OCI-LY1 (cell line): ENCODE measurements at regions not wholly inside any gene's neighbourhood (a gene's known extent, or its start where the extent isn't known, plus 50 kb on each side); places are given as distances from the start of the nearest gene placed in this dataset.
"Not testable (repeated sequence)": the region's sequence is repeated elsewhere in the genome, so short reads cannot be mapped to it uniquely, and the experiment has no call there.

Experiments
- H2AFZ ChIP-seq: fragments of 200-600 bp; sonication (generic), shearing (Covaris generic); 2 replicates; pipeline ENCODE4 v1.6.0; 2014; ENCODE audit warnings: antibody characterized with exemption, mild to moderate bottlenecking, low read length
- H3F3A ChIP-seq: fragments of 200-600 bp; sonication (generic), shearing (Covaris generic); 2 replicates; pipeline ENCODE4 v1.6.0; 2014; ENCODE audit warnings: mild to moderate bottlenecking, antibody characterized with exemption, low read length, moderate library complexity; ENCODE audit not compliant: insufficient read depth
- H3K27ac ChIP-seq: fragments of 200-600 bp; sonication (generic); 2 replicates; pipeline ENCODE4 v1.5.1; 2014; ENCODE audit warnings: low read length, mixed run types, mild to moderate bottlenecking, low read depth; ENCODE audit not compliant: poor library complexity, severe bottlenecking
- H3K27me3 ChIP-seq: fragments of 200-600 bp; sonication (generic); 2 replicates; pipeline ENCODE4 v1.6.0; 2014; ENCODE audit warnings: antibody characterized with exemption, mild to moderate bottlenecking, low read length, moderate library complexity; ENCODE audit not compliant: insufficient read depth
- H3K36me3 ChIP-seq: fragments of 200-600 bp; sonication (generic); 2 replicates; pipeline ENCODE4 v1.6.1; 2014; ENCODE audit warnings: mild to moderate bottlenecking, antibody characterized with exemption, low read length, moderate library complexity, mixed read lengths; ENCODE audit not compliant: insufficient read depth
- H3K4me1 ChIP-seq: fragments of 200-600 bp; sonication (generic); 2 replicates; pipeline ENCODE4 v1.5.1; 2014; ENCODE audit warnings: mild to moderate bottlenecking, low read length, moderate library complexity; ENCODE audit not compliant: insufficient read depth, severe bottlenecking
- H3K4me2 ChIP-seq: fragments of 200-600 bp; sonication (generic), shearing (Covaris generic); 2 replicates; pipeline ENCODE4 v1.6.1; 2014; ENCODE audit warnings: low read length
- H3K4me3 ChIP-seq: fragments of 200-600 bp; sonication (generic); 2 replicates; pipeline ENCODE4 v1.5.1; 2014; ENCODE audit warnings: low read length, low read depth, mild to moderate bottlenecking, mixed read lengths; ENCODE audit not compliant: poor library complexity, severe bottlenecking
- H3K79me2 ChIP-seq: fragments of 200-600 bp; shearing (Covaris generic); 2 replicates; pipeline ENCODE4 v1.6.1; 2016; ENCODE audit warnings: mixed run types, low read length, mixed read lengths; ENCODE audit not compliant: insufficient read depth
- H3K9ac ChIP-seq: fragments of 200-600 bp; sonication (generic), shearing (Covaris generic); 2 replicates; pipeline ENCODE4 v1.6.1; 2014; ENCODE audit warnings: mild to moderate bottlenecking, low read length, mixed read lengths
- H3K9me2 ChIP-seq: fragments of 200-600 bp; sonication (generic), shearing (Covaris generic); 2 replicates; pipeline ENCODE4 v1.6.1; 2014; ENCODE audit warnings: low read depth, mild to moderate bottlenecking, low read length, mixed read lengths
- H3K9me3 ChIP-seq: fragments of 200-600 bp; shearing (Covaris generic); 2 replicates; pipeline ENCODE4 v1.6.1; 2014; ENCODE audit warnings: low read length, mixed read lengths
- H4K20me1 ChIP-seq: fragments of 200-600 bp; sonication (generic), shearing (Covaris generic); 2 replicates; pipeline ENCODE4 v1.6.0; 2016; ENCODE audit warnings: mild to moderate bottlenecking, low read length; ENCODE audit not compliant: insufficient read depth
- CTCF ChIP-seq: fragments of 200-600 bp; sonication (generic), shearing (Covaris generic); IDR thresholded peaks from 2 replicates; pipeline ENCODE4 v1.5.1; 2017; ENCODE audit warnings: mild to moderate bottlenecking, antibody characterized with exemption, low read length, moderate library complexity, mixed read lengths
- EZH2 ChIP-seq: fragments of 200-600 bp; sonication (generic), shearing (Covaris generic); IDR thresholded peaks from 2 replicates; pipeline ENCODE4 v1.8.0; 2017; ENCODE audit warnings: borderline replicate concordance, mixed run types, mild to moderate bottlenecking, antibody characterized with exemption, low read length, moderate library complexity, mixed read lengths

DNA sequence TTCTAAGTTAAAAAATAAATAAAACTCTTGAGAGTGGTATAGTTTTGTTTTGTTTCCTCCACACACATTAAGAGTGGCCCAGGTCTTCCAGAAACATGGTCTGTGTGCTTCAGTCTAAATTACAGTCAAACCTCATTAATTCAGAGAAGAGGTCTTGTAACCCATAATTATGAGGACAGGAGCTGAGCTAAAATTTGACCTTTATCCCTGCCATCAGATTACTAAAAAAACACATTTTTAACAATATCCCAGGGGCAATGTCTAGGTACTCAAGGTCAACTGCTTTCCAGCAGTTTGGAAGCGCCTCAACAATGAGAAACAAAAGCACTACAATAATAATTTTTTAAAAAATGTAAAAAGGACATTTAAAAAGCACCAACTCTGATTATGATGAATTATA, 184.1 kb upstream of the PFKP start:
- H2AFZ ChIP-seq, result no peak overlapping the region
- H3K4me1 ChIP-seq, result no peaks in the 10 kb centered on the region
- no peak overlapping the region for H3K4me2 ChIP-seq
- H3K9ac ChIP-seq, result no peak overlapping the region
- H3K79me2 ChIP-seq, result no peaks in the 10 kb centered on the region
- H4K20me1 ChIP-seq, result no peaks in the 10 kb centered on the region
- H3F3A ChIP-seq, result no peaks in the 10 kb centered on the region
- no peaks in the 10 kb centered on the region for H3K27me3 ChIP-seq
- H3K9me3 ChIP-seq, result no peaks in the 10 kb centered on the region
- H3K4me3 ChIP-seq, result no peak overlapping the region
- TF ChIP-seq EZH2 (no peak), CTCF (no peak)
- no peaks in the 10 kb centered on the region for H3K36me3 ChIP-seq
- no peaks in the 10 kb centered on the region for H3K9me2 ChIP-seq
- no peak overlapping the region for H3K27ac ChIP-seq

DNA sequence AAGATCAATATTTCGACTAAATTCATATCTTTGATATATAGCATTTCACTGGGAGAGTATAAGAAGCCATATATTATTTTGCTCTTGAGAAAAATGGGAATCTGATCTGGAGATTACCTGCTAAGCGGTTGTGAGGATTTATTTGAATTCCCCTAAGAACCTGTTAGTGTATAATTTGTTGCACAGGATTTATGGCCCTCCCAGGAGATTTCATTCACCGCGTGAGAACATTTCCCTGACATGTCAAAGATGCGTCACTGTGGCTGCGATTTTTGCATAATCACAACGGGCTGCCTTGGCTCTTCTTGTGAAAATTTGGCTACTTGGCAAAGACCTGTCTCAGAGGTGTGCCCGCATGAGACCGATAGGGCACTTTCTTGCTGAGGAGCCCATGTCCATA, 184.7 kb upstream of the PFKP start:
- H3K27me3 ChIP-seq, result no peaks in the 10 kb centered on the region

DNA sequence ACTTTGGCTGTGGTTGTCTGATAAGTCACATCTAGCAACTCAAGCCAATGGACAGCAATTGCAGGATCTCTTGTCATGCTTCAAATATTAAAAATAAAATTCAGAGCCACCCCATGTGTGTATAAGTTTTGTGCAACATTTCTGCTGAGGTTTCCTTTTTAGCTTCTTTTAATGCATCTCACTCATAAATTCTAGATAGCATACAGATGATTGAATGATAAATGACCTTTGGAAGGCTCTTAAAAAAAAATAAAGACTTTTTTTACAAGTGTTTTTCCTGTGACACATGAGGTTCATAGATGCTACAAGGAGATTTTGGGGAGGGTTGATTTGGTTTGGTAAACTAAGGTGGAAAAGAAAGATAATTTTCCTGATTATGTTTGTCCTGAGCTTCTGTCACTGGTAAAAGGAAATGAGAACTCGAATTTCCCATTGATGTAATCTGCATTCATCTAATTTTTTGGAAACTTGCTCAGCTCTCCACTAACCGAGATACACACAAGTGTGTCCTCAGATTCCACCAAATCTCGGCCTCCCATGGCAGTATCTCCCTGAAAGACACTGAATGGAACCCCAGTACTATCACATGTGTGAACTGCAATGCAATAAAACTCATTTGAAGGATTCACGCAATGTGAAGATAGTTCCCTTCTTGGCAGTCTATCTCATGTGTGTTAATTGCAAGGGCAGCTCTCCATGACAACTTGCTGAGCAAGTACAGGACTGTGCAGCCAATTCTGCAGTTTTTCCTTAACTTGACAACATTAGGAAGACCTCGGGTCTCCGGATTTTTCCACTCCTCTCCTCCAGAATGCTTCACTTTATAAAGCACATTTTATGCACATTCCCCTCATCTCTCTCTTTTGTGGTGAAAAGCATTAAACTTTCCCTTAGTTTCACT, 185.4 kb upstream of the PFKP start:
- Histone ChIP-seq H3K27me3 (no peaks in the 10 kb centered on the region), H3K9ac (no peak overlapping the region), H3K4me1 (no peaks in the 10 kb centered on the region), H3K27ac (no peak overlapping the region), H3K79me2 (no peaks in the 10 kb centered on the region), H3K36me3 (no peaks in the 10 kb centered on the region), H3F3A (no peaks in the 10 kb centered on the region), H2AFZ (no peak overlapping the region), H3K9me3 (no peaks in the 10 kb centered on the region), H4K20me1 (no peaks in the 10 kb centered on the region), H3K9me2 (no peaks in the 10 kb centered on the region), H3K4me3 (no peak overlapping the region), H3K4me2 (no peak overlapping the region)
- no peak for TF ChIP-seq CTCF
- no peak for TF ChIP-seq EZH2

More for the DNA sequence above, 184.7 kb upstream of the PFKP start:
- Histone ChIP-seq H3K4me3 (no peak overlapping the region), H3K9ac (no peak overlapping the region), H3F3A (no peaks in the 10 kb centered on the region), H4K20me1 (no peaks in the 10 kb centered on the region), H3K36me3 (no peaks in the 10 kb centered on the region), H3K27ac (no peak overlapping the region), H3K9me2 (no peaks in the 10 kb centered on the region), H2AFZ (no peak overlapping the region), H3K79me2 (no peaks in the 10 kb centered on the region), H3K4me1 (no peaks in the 10 kb centered on the region), H3K9me3 (no peaks in the 10 kb centered on the region), H3K4me2 (no peak overlapping the region)
- TF ChIP-seq EZH2 (no peak), CTCF (no peak)

DNA sequence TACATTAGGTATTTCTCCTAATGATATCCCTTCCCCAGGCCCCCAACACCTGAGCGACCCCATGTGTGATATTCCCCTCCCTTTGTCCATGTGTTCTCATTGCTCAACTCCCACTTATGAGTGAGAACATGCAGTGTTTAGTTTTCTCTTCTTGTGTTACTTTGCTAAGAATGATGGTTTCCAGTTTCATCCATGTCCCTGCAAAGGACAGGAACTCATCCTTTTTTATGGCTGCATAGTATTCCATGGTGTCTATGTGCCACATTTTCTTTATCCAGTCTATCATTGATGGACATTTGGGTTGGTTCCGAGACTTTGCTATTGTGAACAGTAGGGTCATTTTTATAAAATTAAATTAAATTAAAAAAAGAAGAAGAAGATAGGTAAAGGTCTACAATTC, 187.3 kb upstream of the PFKP start:
- not testable (repeated sequence) for H3K9ac ChIP-seq, H2AFZ ChIP-seq, H3K4me2 ChIP-seq, H3K4me1 ChIP-seq, H3K27ac ChIP-seq, H3K9me2 ChIP-seq, H3K9me3 ChIP-seq, H3K27me3 ChIP-seq, H3K4me3 ChIP-seq, H3K79me2 ChIP-seq, H3F3A ChIP-seq, H4K20me1 ChIP-seq, H3K36me3 ChIP-seq
